ENCODE measurements at regions not wholly inside any gene's neighbourhood (a gene's known extent, or its start where the extent isn't known, plus 50 kb on each side); places are given as distances from the start of the nearest gene placed in this dataset.

DNA sequence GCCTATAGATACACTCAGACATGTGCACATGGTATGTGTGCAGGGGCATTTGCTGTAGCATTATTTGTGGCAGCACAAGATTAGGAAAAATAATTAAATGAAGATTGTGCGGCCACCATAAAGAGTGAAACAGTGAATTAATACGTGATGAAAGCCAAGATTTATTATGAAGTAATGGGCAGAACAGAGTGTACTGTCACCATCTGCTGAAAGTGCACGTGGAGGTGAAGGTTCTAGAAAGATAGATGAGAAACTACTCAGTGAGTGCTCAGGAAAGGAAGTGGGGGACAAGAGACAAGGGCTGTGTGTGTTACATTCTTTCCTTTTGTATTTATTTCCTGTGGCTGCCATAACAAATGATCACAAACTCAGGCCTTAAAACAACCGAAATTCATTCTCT is 246.1 kb upstream of the ATP10A start:
- TF ChIP-seq TAF1 (IDR thresholded peaks at IDR 0.05; ENCODE audit: borderline replicate concordance, insufficient read depth, low read length) = no peak
- TF ChIP-seq POLR2AphosphoS5 (IDR thresholded peaks at IDR 0.05; ENCODE audit: low read depth, low read length) = no peak
- no peak for TF ChIP-seq REST (IDR thresholded peaks at IDR 0.05; ENCODE audit: insufficient read depth in 1 of 2, low read depth in 2 of 2, low read length in 2 of 2)
